ENCODE measurements at regions not wholly inside any gene's neighbourhood (a gene's known extent, or its start where the extent isn't known, plus 50 kb on each side); places are given as distances from the start of the nearest gene placed in this dataset.

GRCh38 chr3:26984416-26985390 lies 362.1 kb downstream of the LRRC3B start:
- H3K4me3 ChIP-seq (ENCODE audit: low read depth, low read length) = no peak overlapping the region
- no peak for DNase-seq (ENCODE audit: low read depth)
- no peak for TF ChIP-seq MYC (IDR thresholded peaks at IDR 0.05; ENCODE audit: low read depth, low read length)
- TF ChIP-seq POLR2A (IDR thresholded peaks at IDR 0.05; ENCODE audit: extremely low read depth, insufficient read length) = no peak
- TF ChIP-seq MAX (IDR thresholded peaks at IDR 0.05; ENCODE audit: low read depth, low read length) = no peak
- TF ChIP-seq CTCF (IDR thresholded peaks at IDR 0.05; ENCODE audit: low read depth, low read length) = no peak

- no peak overlapping the region for H3K4me3 ChIP-seq (ENCODE audit: low read depth, low read length)
- TF ChIP-seq MYC (IDR thresholded peaks at IDR 0.05; ENCODE audit: low read depth, low read length) = no peak
- TF ChIP-seq POLR2A (IDR thresholded peaks at IDR 0.05; ENCODE audit: extremely low read depth, insufficient read length) = no peak
- no peak for TF ChIP-seq CTCF (IDR thresholded peaks at IDR 0.05; ENCODE audit: low read depth, low read length)
- no peak for TF ChIP-seq MAX (IDR thresholded peaks at IDR 0.05; ENCODE audit: low read depth, low read length)
- no peak for DNase-seq (ENCODE audit: low read depth)
These were observed 366.5 kb downstream of the LRRC3B start for GRCh38 chr3:26989037-26989436.

- DNase-seq (ENCODE audit: low read depth) = no peak
- H3K4me3 ChIP-seq (ENCODE audit: low read depth, low read length) = no peak overlapping the region
- TF ChIP-seq CTCF (IDR thresholded peaks at IDR 0.05; ENCODE audit: low read depth, low read length) = no peak
- no peak for TF ChIP-seq MYC (IDR thresholded peaks at IDR 0.05; ENCODE audit: low read depth, low read length)
- TF ChIP-seq POLR2A (IDR thresholded peaks at IDR 0.05; ENCODE audit: extremely low read depth, insufficient read length) = no peak
- TF ChIP-seq MAX (IDR thresholded peaks at IDR 0.05; ENCODE audit: low read depth, low read length) = no peak
These were observed 372.0 kb downstream of the NEK10 start for GRCh38 chr3:26997226-26997625.

- TF ChIP-seq MAX (IDR thresholded peaks at IDR 0.05; ENCODE audit: low read depth, low read length) = no peak
- no peak for TF ChIP-seq POLR2A (IDR thresholded peaks at IDR 0.05; ENCODE audit: extremely low read depth, insufficient read length)
- TF ChIP-seq CTCF (IDR thresholded peaks at IDR 0.05; ENCODE audit: low read depth, low read length) = no peak
- no peak for TF ChIP-seq MYC (IDR thresholded peaks at IDR 0.05; ENCODE audit: low read depth, low read length)
- no peak overlapping the region for H3K4me3 ChIP-seq (ENCODE audit: low read depth, low read length)
- DNase-seq (ENCODE audit: low read depth) = no peak
These were observed 358.3 kb downstream of the NEK10 start for GRCh38 chr3:27010834-27011233.

- no peak for TF ChIP-seq MYC (IDR thresholded peaks at IDR 0.05; ENCODE audit: low read depth, low read length)
- TF ChIP-seq MAX (IDR thresholded peaks at IDR 0.05; ENCODE audit: low read depth, low read length) = no peak
- TF ChIP-seq CTCF (IDR thresholded peaks at IDR 0.05; ENCODE audit: low read depth, low read length) = no peak
- no peak for TF ChIP-seq POLR2A (IDR thresholded peaks at IDR 0.05; ENCODE audit: extremely low read depth, insufficient read length)
- H3K4me3 ChIP-seq (ENCODE audit: low read depth, low read length) = no peak overlapping the region
- DNase-seq (ENCODE audit: low read depth) = peak; percentile 1
These were observed 347.0 kb downstream of the NEK10 start for GRCh38 chr3:27022096-27022761.

Data from NB4 (cell line).